Transverse colon (tissue), 4 donors: ENCODE measurements at regions not wholly inside any gene's neighbourhood (a gene's known extent, or its start where the extent isn't known, plus 50 kb on each side); places are given as distances from the start of the nearest gene placed in this dataset.

Source experiments
- DNase-seq: peaks from one replicate; pipeline ENCODE4 v3.0.0-alpha.2; 2019
- H3K27ac ChIP-seq, 4 donors: fragments of 200-600 bp; sonication (generic); 2 replicates each; pipeline ENCODE4 v1.5.1; 2016 to 2018; ENCODE audit warnings: inconsistent platforms in 4 of 4
- H3K27me3 ChIP-seq: fragments of 200-600 bp; sonication (generic); 2 replicates; pipeline ENCODE4 v1.5.1; 2017; ENCODE audit warnings: inconsistent platforms
- H3K36me3 ChIP-seq, 4 donors: fragments of 200-600 bp; sonication (generic); 2 replicates each; pipeline ENCODE4 v1.5.1; 2017 to 2019; ENCODE audit warnings: inconsistent platforms in 4 of 4
- H3K4me1 ChIP-seq, 4 donors: fragments of 200-600 bp; sonication (generic); 2 replicates each; pipeline ENCODE4 v1.5.1; 2017 to 2020; ENCODE audit warnings: inconsistent platforms in 4 of 4
- H3K4me3 ChIP-seq, 4 donors: fragments of 200-600 bp; sonication (generic); 1 replicate in 1 of 4; 2 replicates in 3 of 4; pipeline versions ENCODE4 v1.5.1 to v1.6.1; 2017 to 2019; ENCODE audit warnings: inconsistent platforms in 4 of 4
- H3K9me3 ChIP-seq, 2 donors: fragments of 200-600 bp; sonication (generic); 2 replicates each; pipeline ENCODE4 v1.5.1; 2017 to 2019; ENCODE audit warnings: inconsistent platforms in 2 of 2
- CTCF ChIP-seq, 5 experiments: fragments of 200-600 bp in 3 of 5; fragments of 450-650 bp in 2 of 5; sonication (generic) in 3 of 5; IDR thresholded peaks; 1 replicate in 2 of 5; 2 replicates in 3 of 5; pipeline ENCODE4 v1.5.1; 2016 to 2017; ENCODE audit warnings: antibody characterized with exemption in 5 of 5, inconsistent platforms in 3 of 5, mild to moderate bottlenecking in 2 of 5, moderate library complexity in 1 of 5
- EP300 ChIP-seq: sonication (generic); formaldehyde crosslinking; IDR thresholded peaks from one replicate; pipeline ENCODE4 v1.6.1; 2017; ENCODE audit warnings: antibody characterized with exemption, low read depth
- POLR2A ChIP-seq: fragments of 450-650 bp; IDR thresholded peaks from one replicate; pipeline ENCODE4 v1.6.1; 2016; ENCODE audit warnings: antibody characterized with exemption, mild to moderate bottlenecking, moderate library complexity
- POLR2AphosphoS5 ChIP-seq, 3 donors: sonication (generic); formaldehyde crosslinking; IDR thresholded peaks; one replicate each; pipeline ENCODE4 v1.6.1; 2016; ENCODE audit warnings: antibody characterized with exemption in 3 of 3
- WGBS, 2 donors: methylation state at CpG; one replicate each; pipeline ENCODE4 v1.1.5; 2018; ENCODE audit warnings: low coverage in 1 of 2; 5-methylcytosine and 5-hydroxymethylcytosine counted together
- in situ Hi-C, 4 donors: fragments of 200-750 bp; cut with MboI; loops; one replicate each; pipeline versions ENCODE4 v1.15.0 to v1.15.1; 2017; ENCODE audit warnings: low sequenced_read_pairs in 3 of 4, low pct_ligation_motif_present in 1 of 4, low pct_unique_long_range_greater_than_20kb in 1 of 4
- intact Hi-C: fragments of 100-400 bp; cut with DNase I; formaldehyde crosslinking; loops from one replicate; pipeline ENCODE4 v1.15.1; 2023; ENCODE audit warnings: low total_unique reads

DNA sequence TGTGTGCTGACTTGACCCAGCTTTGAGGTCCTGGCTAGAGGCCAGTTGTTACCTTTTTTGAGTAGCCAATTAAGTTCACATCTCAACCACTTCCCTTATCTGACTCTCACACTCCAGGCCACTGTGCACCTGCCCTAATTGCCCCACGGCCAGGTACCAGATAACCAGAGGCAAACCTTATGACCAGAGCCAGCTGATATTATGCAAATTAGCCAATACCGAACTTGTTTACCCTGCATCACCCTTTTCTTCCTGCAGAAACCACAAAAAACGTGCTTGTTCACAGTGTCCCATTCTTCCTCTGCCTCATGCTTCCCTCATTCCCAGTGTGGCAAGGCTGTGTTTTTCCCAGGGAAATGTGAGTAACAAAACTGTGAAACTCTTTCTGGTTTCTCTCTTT, 89.3 kb downstream of the HTR1B start:
- in situ Hi-C loops (no loop called here), intact Hi-C loops (no loop called here)
- Histone ChIP-seq H3K4me3 (no peak overlapping the region), H3K36me3 (no peaks in the 10 kb centered on the region), H3K27ac (no peak overlapping the region), H3K27me3 (no peaks in the 10 kb centered on the region), H3K9me3 (no peaks in the 10 kb centered on the region), H3K4me1 (no peaks in the 10 kb centered on the region)
- no peak for TF ChIP-seq EP300
- no peak for TF ChIP-seq POLR2AphosphoS5 (IDR thresholded peaks at IDR 0.05)
- no peak for TF ChIP-seq CTCF (IDR thresholded peaks at IDR 0.05)
- no peak for TF ChIP-seq POLR2A
- no peak for DNase-seq
- WGBS, 2 donors, result 0 to 24% methylated on average over 2 to 3 of the region's 3 CpGs

- in situ Hi-C loops (no loop called here), intact Hi-C loops (no loop called here)
- Histone ChIP-seq H3K9me3 (no peaks in the 10 kb centered on the region), H3K4me3 (no peak overlapping the region), H3K27ac (no peak overlapping the region), H3K36me3 (no peaks in the 10 kb centered on the region), H3K4me1 (no peaks in the 10 kb centered on the region), H3K27me3 (no peaks in the 10 kb centered on the region)
- TF ChIP-seq EP300, result no peak
- TF ChIP-seq POLR2A, result no peak
- TF ChIP-seq POLR2AphosphoS5 (IDR thresholded peaks at IDR 0.05), result no peak
- no peak for TF ChIP-seq CTCF (IDR thresholded peaks at IDR 0.05)
- WGBS, 2 donors, result 50 to 60% methylated on average over 4 to 5 of the region's 5 CpGs
- DNase-seq, result no peak
Measured at GRCh38 chr6:77371748-77372147, 91.5 kb downstream of the HTR1B start.

DNA sequence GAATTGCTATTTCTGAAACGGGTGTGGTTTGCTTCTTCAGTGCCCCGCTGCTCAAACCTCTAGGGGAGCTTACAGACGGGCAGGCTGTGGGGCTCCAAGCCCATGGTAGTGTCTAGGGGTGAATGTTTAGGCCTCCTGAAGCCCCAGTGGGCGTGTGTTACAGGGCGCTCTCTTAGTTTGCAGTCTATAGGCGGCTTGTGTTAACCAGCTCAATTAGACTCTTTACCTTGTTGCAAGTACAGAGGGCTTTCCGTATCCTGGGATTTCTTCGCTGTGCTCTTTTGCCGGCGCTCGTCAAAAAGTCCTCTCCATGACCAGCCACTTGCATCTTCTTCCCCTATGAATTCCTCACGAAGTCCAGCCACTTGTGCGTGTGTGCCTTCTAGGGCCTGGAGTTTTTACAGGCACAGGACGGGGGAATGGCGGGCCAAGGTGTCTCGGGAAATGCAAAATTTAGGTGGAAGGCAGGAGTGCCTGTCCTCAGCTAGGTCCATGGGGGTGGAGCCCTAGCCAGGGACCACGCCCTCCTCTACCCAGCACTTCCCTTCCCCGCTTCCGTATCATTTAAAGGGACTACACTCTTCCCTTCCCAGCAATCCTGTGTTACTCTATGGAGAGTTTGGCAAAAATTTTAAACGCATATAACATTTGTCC, 94.5 kb downstream of the HTR1B start:
- peak overlapping the region in 3 of 4 donors; percentile 0 to 56 (median 24) for H3K27ac ChIP-seq
- DNase-seq, result peak; percentile 13
- no peaks in the 10 kb centered on the region for H3K9me3 ChIP-seq
- TF ChIP-seq CTCF (IDR thresholded peaks at IDR 0.05), result no peak
- TF ChIP-seq POLR2AphosphoS5 (IDR thresholded peaks at IDR 0.05), result no peak
- no peak for TF ChIP-seq POLR2A
- no peak for TF ChIP-seq EP300
- no peaks in the 10 kb centered on the region for H3K4me1 ChIP-seq
- H3K27me3 ChIP-seq, result no peaks in the 10 kb centered on the region
- H3K4me3 ChIP-seq, result peak overlapping the region in 3 of 4 donors; percentile 29 to 49 (median 43)
- intact Hi-C loops, result no loop called here
- WGBS, 2 donors, result 28 to 65% methylated on average over 9 to 20 of the region's 20 CpGs
- no peaks in the 10 kb centered on the region for H3K36me3 ChIP-seq
- in situ Hi-C loops, result no loop called here

GRCh38 chr6:77366798-77367197, 96.5 kb downstream of the HTR1B start:
- no peaks in the 10 kb centered on the region for H3K9me3 ChIP-seq
- intact Hi-C loops (no loop called here), in situ Hi-C loops (no loop called here)
- 69 to 87% methylated on average over 2 of the region's 2 CpGs for WGBS, 2 donors
- no peaks in the 10 kb centered on the region for H3K4me1 ChIP-seq
- no peak for DNase-seq
- H3K4me3 ChIP-seq, result no peak overlapping the region
- TF ChIP-seq EP300 (no peak), POLR2A (no peak), POLR2AphosphoS5 (IDR thresholded peaks at IDR 0.05) (no peak), CTCF (IDR thresholded peaks at IDR 0.05) (no peak)
- no peak overlapping the region for H3K27ac ChIP-seq
- no peaks in the 10 kb centered on the region for H3K36me3 ChIP-seq
- H3K27me3 ChIP-seq, result no peaks in the 10 kb centered on the region
